ENCODE measurements at regions not wholly inside any gene's neighbourhood (a gene's known extent, or its start where the extent isn't known, plus 50 kb on each side); places are given as distances from the start of the nearest gene placed in this dataset.
"Not testable (repeated sequence)": the region's sequence is repeated elsewhere in the genome, so short reads cannot be mapped to it uniquely, and the experiment has no call there.

GRCh38 chr7:25598765-25599164 is 370.5 kb upstream of the NPVF start:
- H3K27ac ChIP-seq, result no peak overlapping the region
- no peaks in the 10 kb centered on the region for H3K36me3 ChIP-seq
- H3K4me3 ChIP-seq, result no peak overlapping the region
- no peaks in the 10 kb centered on the region for H3K9me3 ChIP-seq
- peaks cover 0 to 9% (median 5%) of the 10 kb centered on the region in 3 donors for H3K4me1 ChIP-seq
- no peak for DNase-seq
- peaks cover 0 to 3% (median 0%) of the 10 kb centered on the region in 4 donors for H3K27me3 ChIP-seq
- intact Hi-C loops (cut with DNase I), result no loop called here
- TF ChIP-seq POLR2A (IDR thresholded peaks at IDR 0.05) (no peak), CTCF (IDR thresholded peaks at IDR 0.05) (no peak)
- WGBS, 2 donors, result 90 to 91% methylated on average over 4 to 5 of the region's 5 CpGs

- 62 to 74% methylated on average over 3 of the region's 3 CpGs for WGBS, 2 donors
- Histone ChIP-seq H3K9me3 (no peaks in the 10 kb centered on the region), H3K4me1 (peaks cover 0 to 9% (median 5%) of the 10 kb centered on the region in 3 donors), H3K27ac (no peak overlapping the region), H3K4me3 (no peak overlapping the region), H3K36me3 (no peaks in the 10 kb centered on the region), H3K27me3 (peaks cover 0 to 3% (median 0%) of the 10 kb centered on the region in 4 donors)
- intact Hi-C loops (cut with DNase I), result no loop called here
- no peak for DNase-seq
- TF ChIP-seq CTCF (IDR thresholded peaks at IDR 0.05), result no peak
- no peak for TF ChIP-seq POLR2A (IDR thresholded peaks at IDR 0.05)
These were observed 372.1 kb upstream of the NPVF start for GRCh38 chr7:25600262-25600920.

- DNase-seq; intact Hi-C loops (cut with DNase I); H3K4me1 ChIP-seq; H3K36me3 ChIP-seq; H3K9me3 ChIP-seq; H3K27me3 ChIP-seq: not testable (repeated sequence)
- 8 to 35% methylated on average over 13 to 15 of the region's 30 CpGs for WGBS, 2 donors
- Histone ChIP-seq H3K27ac (peak overlapping the region in 1 of 4 donors; percentile 34), H3K4me3 (peak overlapping the region; percentile 20 to 61 (median 34))
These were observed 374.6 kb upstream of the NPVF start for GRCh38 chr7:25602730-25603426.

GRCh38 chr7:25603427-25603740 is 375.1 kb upstream of the NPVF start:
- Histone ChIP-seq H3K4me3 (peak overlapping the region; percentile 20 to 61 (median 34)), H3K27ac (peak overlapping the region in 1 of 4 donors; percentile 34)
- H3K27me3 ChIP-seq; DNase-seq; H3K4me1 ChIP-seq; intact Hi-C loops (cut with DNase I); H3K36me3 ChIP-seq; H3K9me3 ChIP-seq: not testable (repeated sequence)
- no CpG with 5 or more reads among the region's 9 CpGs for WGBS, 2 donors

- no peak for TF ChIP-seq POLR2A (IDR thresholded peaks at IDR 0.05)
- no peak for TF ChIP-seq CTCF (IDR thresholded peaks at IDR 0.05)
- intact Hi-C loops (cut with DNase I), result no loop called here
- H3K4me3 ChIP-seq, result no peak overlapping the region
- 85 to 89% methylated on average over 4 of the region's 4 CpGs for WGBS, 2 donors
- DNase-seq, result no peak
- no peaks in the 10 kb centered on the region for H3K27me3 ChIP-seq
- peaks cover 0 to 11% (median 6%) of the 10 kb centered on the region in 3 donors for H3K4me1 ChIP-seq
- H3K9me3 ChIP-seq, result peaks cover 0 to 6% (median 0%) of the 10 kb centered on the region in 3 donors
- H3K36me3 ChIP-seq, result no peaks in the 10 kb centered on the region
- no peak overlapping the region for H3K27ac ChIP-seq
These were observed 382.9 kb upstream of the NPVF start for GRCh38 chr7:25611196-25611595.

- 88% methylated on average over 4 of the region's 4 CpGs; no CpG with 5 or more reads in 1 of the 2 donors for WGBS, 2 donors
- TF ChIP-seq CTCF (IDR thresholded peaks at IDR 0.05) (no peak), POLR2A (IDR thresholded peaks at IDR 0.05) (no peak)
- H3K36me3 ChIP-seq, result no peaks in the 10 kb centered on the region
- no peak overlapping the region for H3K4me3 ChIP-seq
- peaks cover 0 to 6% (median 0%) of the 10 kb centered on the region in 3 donors for H3K9me3 ChIP-seq
- intact Hi-C loops (cut with DNase I), result no loop called here
- peak overlapping the region in 2 of 4 donors; percentile 9 to 87 for H3K27ac ChIP-seq
- H3K27me3 ChIP-seq, result no peaks in the 10 kb centered on the region
- H3K4me1 ChIP-seq, result peaks cover 0 to 16% (median 8%) of the 10 kb centered on the region in 3 donors
- DNase-seq, result no peak
These were observed 385.6 kb upstream of the NPVF start for GRCh38 chr7:25613912-25614311.
